ENCODE measurements at regions not wholly inside any gene's neighbourhood (a gene's known extent, or its start where the extent isn't known, plus 50 kb on each side); places are given as distances from the start of the nearest gene placed in this dataset.

DNA sequence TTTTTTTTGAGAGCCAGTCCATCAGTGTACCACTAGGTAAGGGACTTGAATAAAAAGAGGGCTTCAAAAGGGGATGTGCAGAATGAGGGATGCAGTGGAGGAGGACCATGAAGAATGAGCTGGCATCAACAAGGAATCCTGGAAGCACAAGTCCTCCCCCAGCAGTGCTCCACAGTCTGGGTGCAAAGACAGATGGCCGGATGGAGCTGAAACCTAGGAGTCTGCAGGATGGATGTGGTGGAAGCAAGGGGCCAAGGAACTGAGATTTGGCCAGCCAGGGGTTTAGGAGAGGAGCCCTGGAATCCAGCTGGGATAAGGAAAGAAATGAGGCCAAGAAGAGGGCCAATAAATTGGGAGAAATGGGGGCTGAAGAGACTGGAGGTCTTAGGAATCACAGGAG is 51.8 kb upstream of the RAB6C start:
- no peak overlapping the region for H3K4me3 ChIP-seq (replicated peaks; ENCODE audit: insufficient read depth, low read length)
- no peak overlapping the region for H3K27ac ChIP-seq (replicated peaks)
- H3K27me3 ChIP-seq (ENCODE audit: insufficient read depth, poor library complexity, severe bottlenecking), result no peaks in the 10 kb centered on the region
- no peak for DNase-seq (ENCODE audit: low read depth in 1 of 2, low spot score in 1 of 2)
- no peak for TF ChIP-seq POLR2AphosphoS5 (IDR thresholded peaks at IDR 0.05; ENCODE audit: low read depth)
- TF ChIP-seq, protein P1, sequence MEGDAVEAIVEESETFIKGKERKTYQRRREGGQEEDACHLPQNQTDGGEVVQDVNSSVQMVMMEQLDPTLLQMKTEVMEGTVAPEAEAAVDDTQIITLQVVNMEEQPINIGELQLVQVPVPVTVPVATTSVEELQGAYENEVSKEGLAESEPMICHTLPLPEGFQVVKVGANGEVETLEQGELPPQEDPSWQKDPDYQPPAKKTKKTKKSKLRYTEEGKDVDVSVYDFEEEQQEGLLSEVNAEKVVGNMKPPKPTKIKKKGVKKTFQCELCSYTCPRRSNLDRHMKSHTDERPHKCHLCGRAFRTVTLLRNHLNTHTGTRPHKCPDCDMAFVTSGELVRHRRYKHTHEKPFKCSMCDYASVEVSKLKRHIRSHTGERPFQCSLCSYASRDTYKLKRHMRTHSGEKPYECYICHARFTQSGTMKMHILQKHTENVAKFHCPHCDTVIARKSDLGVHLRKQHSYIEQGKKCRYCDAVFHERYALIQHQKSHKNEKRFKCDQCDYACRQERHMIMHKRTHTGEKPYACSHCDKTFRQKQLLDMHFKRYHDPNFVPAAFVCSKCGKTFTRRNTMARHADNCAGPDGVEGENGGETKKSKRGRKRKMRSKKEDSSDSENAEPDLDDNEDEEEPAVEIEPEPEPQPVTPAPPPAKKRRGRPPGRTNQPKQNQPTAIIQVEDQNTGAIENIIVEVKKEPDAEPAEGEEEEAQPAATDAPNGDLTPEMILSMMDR (IDR thresholded peaks at IDR 0.05; ENCODE audit: insufficient read depth, low read length), result no peak
- no peak for TF ChIP-seq SPI1 (IDR thresholded peaks at IDR 0.05; ENCODE audit: borderline replicate concordance, low read depth)
- TF ChIP-seq, protein P2, sequence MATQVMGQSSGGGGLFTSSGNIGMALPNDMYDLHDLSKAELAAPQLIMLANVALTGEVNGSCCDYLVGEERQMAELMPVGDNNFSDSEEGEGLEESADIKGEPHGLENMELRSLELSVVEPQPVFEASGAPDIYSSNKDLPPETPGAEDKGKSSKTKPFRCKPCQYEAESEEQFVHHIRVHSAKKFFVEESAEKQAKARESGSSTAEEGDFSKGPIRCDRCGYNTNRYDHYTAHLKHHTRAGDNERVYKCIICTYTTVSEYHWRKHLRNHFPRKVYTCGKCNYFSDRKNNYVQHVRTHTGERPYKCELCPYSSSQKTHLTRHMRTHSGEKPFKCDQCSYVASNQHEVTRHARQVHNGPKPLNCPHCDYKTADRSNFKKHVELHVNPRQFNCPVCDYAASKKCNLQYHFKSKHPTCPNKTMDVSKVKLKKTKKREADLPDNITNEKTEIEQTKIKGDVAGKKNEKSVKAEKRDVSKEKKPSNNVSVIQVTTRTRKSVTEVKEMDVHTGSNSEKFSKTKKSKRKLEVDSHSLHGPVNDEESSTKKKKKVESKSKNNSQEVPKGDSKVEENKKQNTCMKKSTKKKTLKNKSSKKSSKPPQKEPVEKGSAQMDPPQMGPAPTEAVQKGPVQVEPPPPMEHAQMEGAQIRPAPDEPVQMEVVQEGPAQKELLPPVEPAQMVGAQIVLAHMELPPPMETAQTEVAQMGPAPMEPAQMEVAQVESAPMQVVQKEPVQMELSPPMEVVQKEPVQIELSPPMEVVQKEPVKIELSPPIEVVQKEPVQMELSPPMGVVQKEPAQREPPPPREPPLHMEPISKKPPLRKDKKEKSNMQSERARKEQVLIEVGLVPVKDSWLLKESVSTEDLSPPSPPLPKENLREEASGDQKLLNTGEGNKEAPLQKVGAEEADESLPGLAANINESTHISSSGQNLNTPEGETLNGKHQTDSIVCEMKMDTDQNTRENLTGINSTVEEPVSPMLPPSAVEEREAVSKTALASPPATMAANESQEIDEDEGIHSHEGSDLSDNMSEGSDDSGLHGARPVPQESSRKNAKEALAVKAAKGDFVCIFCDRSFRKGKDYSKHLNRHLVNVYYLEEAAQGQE (IDR thresholded peaks at IDR 0.05; ENCODE audit: insufficient replicate concordance, low read depth), result no peak
- no peak for TF ChIP-seq GABPA (IDR thresholded peaks at IDR 0.05; ENCODE audit: low read depth)

DNA sequence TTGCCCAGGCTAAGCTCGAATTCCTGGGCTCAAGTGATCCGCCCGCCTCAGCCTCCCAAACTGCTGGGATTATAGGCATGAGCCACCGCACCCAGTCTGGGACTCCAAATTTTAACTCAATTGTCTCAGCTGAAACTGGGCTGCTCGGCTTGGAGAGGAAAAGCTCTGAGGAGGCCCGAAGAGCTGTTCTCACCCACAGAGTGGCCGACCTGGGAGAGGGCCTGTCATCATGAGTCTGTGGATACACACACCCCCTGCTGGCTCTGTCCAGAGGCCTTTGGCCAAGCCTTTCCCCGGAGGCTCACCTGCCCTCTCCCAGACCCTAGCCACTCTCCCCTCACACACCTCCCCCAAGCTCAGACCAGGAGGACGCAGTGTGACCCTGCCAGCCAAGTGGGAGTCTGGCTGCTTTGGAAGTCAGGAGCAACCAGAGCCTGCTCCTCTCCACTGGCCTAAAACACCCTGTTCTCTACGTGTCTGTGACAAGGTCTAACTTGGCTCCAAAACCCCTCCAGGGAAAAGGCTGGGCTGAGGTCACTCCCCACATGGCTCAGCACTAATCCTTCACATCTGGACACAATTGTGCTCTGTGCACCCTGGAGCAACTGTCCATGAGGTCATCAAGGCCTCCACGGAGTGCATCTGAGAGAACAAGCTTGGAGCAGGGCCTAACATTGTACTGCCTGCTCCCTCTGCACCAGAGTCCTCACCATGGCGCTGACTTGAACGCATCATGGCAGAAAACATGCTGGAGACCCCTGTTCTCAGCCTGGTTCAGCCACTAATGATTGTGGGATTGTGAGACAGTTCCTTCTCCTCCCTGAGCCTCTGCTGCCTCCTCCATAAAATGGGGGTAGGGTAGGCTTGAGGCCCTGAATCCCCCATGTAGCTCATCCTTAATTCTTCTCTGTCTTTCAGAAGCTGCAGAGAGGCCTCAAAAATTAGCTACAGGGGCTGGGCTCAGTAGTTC is 49.9 kb upstream of the RAB6C start:
- Histone ChIP-seq H3K4me3 (replicated peaks; ENCODE audit: insufficient read depth, low read length) (no peak overlapping the region), H3K27me3 (ENCODE audit: insufficient read depth, poor library complexity, severe bottlenecking) (peaks cover 7% of the 10 kb centered on the region), H3K27ac (replicated peaks) (no peak overlapping the region)
- TF ChIP-seq SPI1 (IDR thresholded peaks at IDR 0.05; ENCODE audit: borderline replicate concordance, low read depth) (no peak), POLR2AphosphoS5 (IDR thresholded peaks at IDR 0.05; ENCODE audit: low read depth) (no peak)
- TF ChIP-seq, protein P1 (IDR thresholded peaks at IDR 0.05; ENCODE audit: insufficient read depth, low read length), result no peak
- no peak for DNase-seq (ENCODE audit: low read depth in 1 of 2, low spot score in 1 of 2)

Data from HL-60 (cell line).